Testis (tissue), 2 donors: ENCODE measurements at regions not wholly inside any gene's neighbourhood (a gene's known extent, or its start where the extent isn't known, plus 50 kb on each side); places are given as distances from the start of the nearest gene placed in this dataset.

Experiments used
- CTCF ChIP-seq, 3 experiments: fragments of 450-650 bp in 2 of 3; fragments of 200-600 bp in 1 of 3; sonication (generic) in 1 of 3; IDR thresholded peaks; one replicate each; pipeline ENCODE4 v1.5.1; 2016 to 2019; ENCODE audit warnings: antibody characterized with exemption in 3 of 3, mild to moderate bottlenecking in 2 of 3, moderate library complexity in 1 of 3
- POLR2A ChIP-seq: fragments of 450-650 bp; IDR thresholded peaks from one replicate; pipeline ENCODE4 v1.6.1; 2017; ENCODE audit warnings: antibody characterized with exemption, mild to moderate bottlenecking, moderate library complexity

DNA sequence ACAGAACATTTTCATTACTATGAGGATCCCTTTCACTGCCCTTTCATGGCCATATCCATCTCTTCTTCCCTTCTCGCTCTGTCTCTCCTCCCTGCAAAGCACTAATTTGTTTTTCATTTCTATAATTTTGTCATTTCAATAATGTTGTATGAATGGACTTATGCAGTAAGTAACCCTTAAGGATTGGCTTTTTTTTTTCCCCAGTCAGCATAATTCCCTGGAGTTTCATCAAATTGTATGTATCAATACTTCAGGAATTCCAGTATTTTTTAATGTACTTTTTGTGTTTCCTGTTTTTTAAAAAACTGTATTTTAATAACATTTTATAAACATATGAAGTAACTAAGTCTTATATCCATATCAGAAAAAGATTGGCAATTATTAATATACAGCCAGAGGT is 1016.0 kb upstream of the SEMA6D start:
- no peak for TF ChIP-seq CTCF (IDR thresholded peaks at IDR 0.05)
- no peak for TF ChIP-seq POLR2A
